ENCODE measurements at regions not wholly inside any gene's neighbourhood (a gene's known extent, or its start where the extent isn't known, plus 50 kb on each side); places are given as distances from the start of the nearest gene placed in this dataset.

GRCh38 chr4:1485280-1485679 lies 79.0 kb upstream of the NKX1-1 start:
- DNase-seq (ENCODE audit: low spot score in 2 of 2) (no peak), ATAC-seq (ENCODE audit: low read depth) (no peak)
- no peak overlapping the region for H3K4me3 Mint-ChIP-seq
- no peak overlapping the region for H3K27ac Mint-ChIP-seq
- H3K36me3 Mint-ChIP-seq: peaks cover 11% of the 10 kb centered on the region
- no peaks in the 10 kb centered on the region for H3K4me1 Mint-ChIP-seq
- peaks cover 5% of the 10 kb centered on the region for H3K27me3 Mint-ChIP-seq
- H3K9me3 Mint-ChIP-seq: peaks cover 30% of the 10 kb centered on the region

- Mint-ChIP-seq H3K27ac (no peak overlapping the region), H3K36me3 (peaks cover 8% of the 10 kb centered on the region), H3K4me1 (no peaks in the 10 kb centered on the region), H3K9me3 (peaks cover 23% of the 10 kb centered on the region), H3K27me3 (peaks cover 3% of the 10 kb centered on the region), H3K4me3 (no peak overlapping the region)
- DNase-seq (ENCODE audit: low spot score in 2 of 2): no peak
- ATAC-seq (ENCODE audit: low read depth): no peak
These were observed 74.5 kb upstream of the NKX1-1 start for GRCh38 chr4:1480720-1481119.

- H3K4me3 Mint-ChIP-seq: no peak overlapping the region
- no peaks in the 10 kb centered on the region for H3K4me1 Mint-ChIP-seq
- H3K9me3 Mint-ChIP-seq: peaks cover 18% of the 10 kb centered on the region
- no peak overlapping the region for H3K27ac Mint-ChIP-seq
- peaks cover 7% of the 10 kb centered on the region for H3K36me3 Mint-ChIP-seq
- ATAC-seq (ENCODE audit: low read depth) (no peak), DNase-seq (ENCODE audit: low spot score in 2 of 2) (no peak)
- H3K27me3 Mint-ChIP-seq: peaks cover 9% of the 10 kb centered on the region
These were observed 73.2 kb upstream of the NKX1-1 start for GRCh38 chr4:1479454-1479853.

- peaks cover 7% of the 10 kb centered on the region for H3K36me3 Mint-ChIP-seq
- peaks cover 15% of the 10 kb centered on the region for H3K9me3 Mint-ChIP-seq
- DNase-seq (ENCODE audit: low spot score in 2 of 2) (no peak), ATAC-seq (ENCODE audit: low read depth) (no peak)
- no peak overlapping the region for H3K4me3 Mint-ChIP-seq
- no peak overlapping the region for H3K27ac Mint-ChIP-seq
- H3K27me3 Mint-ChIP-seq: peaks cover 12% of the 10 kb centered on the region
- H3K4me1 Mint-ChIP-seq: no peaks in the 10 kb centered on the region
These were observed 72.6 kb upstream of the NKX1-1 start for GRCh38 chr4:1478766-1479355.

GRCh38 chr4:1477045-1477840 lies 71.0 kb upstream of the NKX1-1 start:
- Mint-ChIP-seq H3K36me3 (peaks cover 7% of the 10 kb centered on the region), H3K9me3 (peaks cover 12% of the 10 kb centered on the region), H3K4me3 (no peak overlapping the region), H3K27ac (no peak overlapping the region), H3K4me1 (no peaks in the 10 kb centered on the region), H3K27me3 (peaks cover 15% of the 10 kb centered on the region)
- no peak for ATAC-seq (ENCODE audit: low read depth)
- DNase-seq (ENCODE audit: low spot score in 2 of 2): no peak

GRCh38 chr4:1476140-1476513 lies 69.9 kb upstream of the NKX1-1 start:
- Mint-ChIP-seq H3K27ac (no peak overlapping the region), H3K4me1 (no peaks in the 10 kb centered on the region), H3K4me3 (no peak overlapping the region), H3K9me3 (peaks cover 8% of the 10 kb centered on the region), H3K36me3 (peaks cover 7% of the 10 kb centered on the region), H3K27me3 (peaks cover 15% of the 10 kb centered on the region)
- no peak for DNase-seq (ENCODE audit: low spot score in 2 of 2)
- ATAC-seq (ENCODE audit: low read depth): no peak

GRCh38 chr4:1475277-1476139 lies 69.3 kb upstream of the NKX1-1 start:
- no peak overlapping the region for H3K27ac Mint-ChIP-seq
- ATAC-seq (ENCODE audit: low read depth) (no peak), DNase-seq (ENCODE audit: low spot score in 2 of 2) (no peak)
- H3K9me3 Mint-ChIP-seq: peaks cover 7% of the 10 kb centered on the region
- H3K27me3 Mint-ChIP-seq: peaks cover 15% of the 10 kb centered on the region
- no peaks in the 10 kb centered on the region for H3K4me1 Mint-ChIP-seq
- H3K36me3 Mint-ChIP-seq: peaks cover 4% of the 10 kb centered on the region
- H3K4me3 Mint-ChIP-seq: no peak overlapping the region

- Mint-ChIP-seq H3K27me3 (peaks cover 15% of the 10 kb centered on the region), H3K4me3 (no peak overlapping the region), H3K4me1 (no peaks in the 10 kb centered on the region), H3K27ac (no peak overlapping the region), H3K36me3 (peaks cover 3% of the 10 kb centered on the region), H3K9me3 (peaks cover 6% of the 10 kb centered on the region)
- ATAC-seq (ENCODE audit: low read depth) (no peak), DNase-seq (ENCODE audit: low spot score in 2 of 2) (no peak)
These were observed 68.2 kb upstream of the NKX1-1 start for GRCh38 chr4:1474126-1475090.

GRCh38 chr4:1473718-1474117 lies 67.5 kb upstream of the NKX1-1 start:
- Mint-ChIP-seq H3K36me3 (peaks cover 3% of the 10 kb centered on the region), H3K27ac (no peak overlapping the region), H3K4me1 (no peaks in the 10 kb centered on the region), H3K9me3 (peaks cover 6% of the 10 kb centered on the region), H3K27me3 (peaks cover 15% of the 10 kb centered on the region), H3K4me3 (no peak overlapping the region)
- no peak for DNase-seq (ENCODE audit: low spot score in 2 of 2)
- no peak for ATAC-seq (ENCODE audit: low read depth)

- Mint-ChIP-seq H3K9me3 (peaks cover 11% of the 10 kb centered on the region), H3K27me3 (peaks cover 15% of the 10 kb centered on the region), H3K36me3 (peaks cover 5% of the 10 kb centered on the region), H3K27ac (no peak overlapping the region), H3K4me3 (no peak overlapping the region), H3K4me1 (no peaks in the 10 kb centered on the region)
- DNase-seq (ENCODE audit: low spot score in 2 of 2): no peak
- ATAC-seq (ENCODE audit: low read depth): no peak
These were observed 66.8 kb upstream of the NKX1-1 start for GRCh38 chr4:1472911-1473518.

GRCh38 chr4:1472148-1472797 lies 66.0 kb upstream of the NKX1-1 start:
- Mint-ChIP-seq H3K9me3 (peaks cover 19% of the 10 kb centered on the region), H3K36me3 (peaks cover 6% of the 10 kb centered on the region), H3K27me3 (peaks cover 15% of the 10 kb centered on the region), H3K4me1 (no peaks in the 10 kb centered on the region), H3K4me3 (no peak overlapping the region), H3K27ac (no peak overlapping the region)
- DNase-seq (ENCODE audit: low spot score in 2 of 2) (no peak), ATAC-seq (ENCODE audit: low read depth) (no peak)

GRCh38 chr4:1471443-1472147 lies 65.4 kb upstream of the NKX1-1 start:
- Mint-ChIP-seq H3K9me3 (peaks cover 19% of the 10 kb centered on the region), H3K4me3 (no peak overlapping the region), H3K4me1 (no peaks in the 10 kb centered on the region), H3K27me3 (peaks cover 15% of the 10 kb centered on the region), H3K36me3 (peaks cover 6% of the 10 kb centered on the region), H3K27ac (no peak overlapping the region)
- DNase-seq (ENCODE audit: low spot score in 2 of 2) (no peak), ATAC-seq (ENCODE audit: low read depth) (no peak)

All from memory B cell (primary cell).